PC-3 (cell line): ENCODE measurements at regions not wholly inside any gene's neighbourhood (a gene's known extent, or its start where the extent isn't known, plus 50 kb on each side); places are given as distances from the start of the nearest gene placed in this dataset.

Experiments used
- ATAC-seq: fragments of 200-7000 bp; cut with Tn5 transposase; 2 replicates; pipeline ENCODE4 v1.9.1; 2020; ENCODE audit warnings: mild to moderate bottlenecking, moderate library complexity
- BruUV-seq: library from RNA; stranded (reverse); fragments of 400-500 nt; replicated peaks from 2 replicates; lab custom pipeline; 2021; lab: Mats Ljungman, UMichigan
- CTCF ChIA-PET: fragments of 300-600 bp; sonication (Branson Sonifier 250); formaldehyde crosslinking; loops from one replicate; lab custom pipeline; 2022; ENCODE audit warnings: antibody characterized with exemption; lab: Charles Lee
- POLR2A ChIA-PET: fragments of 300-600 bp; sonication (Branson Sonifier 250); formaldehyde crosslinking; loops from one replicate; lab custom pipeline; 2022; ENCODE audit warnings: antibody characterized with exemption; ENCODE audit not compliant: unreplicated experiment; lab: Charles Lee
- DNase-seq: peaks from one replicate; pipeline ENCODE4 v3.0.0-alpha.2; 2015
- H2AFZ ChIP-seq: fragments of 300-600 bp; sonication (generic); 2 replicates; pipeline ENCODE4 v1.6.0; 2016; ENCODE audit warnings: antibody characterized with exemption, low read length
- H3F3A ChIP-seq: fragments of 300-600 bp; sonication (generic); one replicate; pipeline ENCODE4 v1.6.0; 2017; ENCODE audit warnings: antibody characterized with exemption, low read length, control low read depth, mild to moderate bottlenecking; ENCODE audit not compliant: unreplicated experiment
- H3K27ac ChIP-seq: fragments of 300-600 bp; sonication (generic); 2 replicates; pipeline ENCODE4 v1.5.1; 2016; ENCODE audit warnings: mild to moderate bottlenecking, low read length
- H3K27me3 ChIP-seq: fragments of 300-600 bp; sonication (generic); 2 replicates; pipeline ENCODE4 v1.6.1; 2016; ENCODE audit warnings: low read length, mixed read lengths
- H3K36me3 ChIP-seq: fragments of 300-600 bp; sonication (generic); 2 replicates; pipeline ENCODE4 v1.6.1; 2016; ENCODE audit warnings: low read depth, mixed run types, low read length, mixed read lengths
- H3K4me1 ChIP-seq: fragments of 300-600 bp; sonication (generic); 2 replicates; pipeline ENCODE4 v1.5.1; 2016; ENCODE audit warnings: low read length; ENCODE audit not compliant: insufficient read depth
- H3K4me2 ChIP-seq: fragments of 300-600 bp; sonication (generic); 2 replicates; pipeline ENCODE4 v1.6.0; 2016; ENCODE audit warnings: low read length
- H3K4me3 ChIP-seq: fragments of 300-600 bp; sonication (generic); 2 replicates; pipeline ENCODE4 v1.5.1; 2016; ENCODE audit warnings: mild to moderate bottlenecking, low read length, mixed read lengths
- H3K79me2 ChIP-seq: fragments of 300-600 bp; sonication (generic); 2 replicates; pipeline ENCODE4 v1.6.1; 2017; ENCODE audit warnings: low read length, mixed read lengths
- H3K9ac ChIP-seq: fragments of 300-600 bp; sonication (generic); 2 replicates; pipeline ENCODE4 v1.6.0; 2016; ENCODE audit warnings: mild to moderate bottlenecking, low read length
- H3K9me2 ChIP-seq: fragments of 300-600 bp; sonication (generic); replicated peaks from 2 replicates; pipeline ENCODE4 v1.6.1; 2016; ENCODE audit warnings: mixed run types, low read length, mixed read lengths
- H3K9me3 ChIP-seq: fragments of 300-600 bp; sonication (generic); 2 replicates; pipeline ENCODE4 v1.6.1; 2016; ENCODE audit warnings: low read length, mixed read lengths
- H4K20me1 ChIP-seq: fragments of 300-600 bp; sonication (generic); 2 replicates; pipeline ENCODE4 v1.6.1; 2016; ENCODE audit warnings: low read length, mixed read lengths
- CTCF ChIP-seq: fragments of 300-600 bp; sonication (generic); conservative IDR thresholded peaks from 2 replicates; pipeline ENCODE4 v1.5.1; 2017; ENCODE audit warnings: antibody characterized with exemption, low read depth, mild to moderate bottlenecking, low read length
- EZH2 ChIP-seq: fragments of 300-600 bp; sonication (generic); IDR thresholded peaks from one replicate; pipeline ENCODE4 v1.6.1; 2017; ENCODE audit warnings: antibody characterized with exemption, mild to moderate bottlenecking, low read length; ENCODE audit not compliant: unreplicated experiment
- EZH2phosphoT487 ChIP-seq: fragments of 300-600 bp; sonication (generic); IDR thresholded peaks from 2 replicates; pipeline ENCODE4 v1.6.1; 2018; ENCODE audit warnings: mild to moderate bottlenecking, antibody characterized with exemption, low read length, borderline replicate concordance
- intact Hi-C: fragments of 100-400 bp; cut with micrococcal nuclease; formaldehyde crosslinking; loops from 2 replicates; pipeline ENCODE4 v1.9.0; 2023

- no peak overlapping the region for H3K27ac ChIP-seq
- H2AFZ ChIP-seq: peak overlapping the region; percentile 43; the same call in 1 of the 2 replicates
- H3K27me3 ChIP-seq: peaks cover 38% of the 10 kb centered on the region
- H3K4me1 ChIP-seq: no peaks in the 10 kb centered on the region; the same call in 1 of the 2 replicates
- CTCF ChIA-PET: no interaction called here
- BruUV-seq: no TSS peak
- H3K4me3 ChIP-seq: no peak overlapping the region
- intact Hi-C loops: no loop called here
- ATAC-seq (no peak), DNase-seq (no peak)
- no peaks in the 10 kb centered on the region for H4K20me1 ChIP-seq
- H3K4me2 ChIP-seq: 0 out of 2 replicates have a peak overlapping the region, but pooled peaks have one; percentile 7
- POLR2A ChIA-PET: no interaction called here
- H3K9me3 ChIP-seq: 0 out of 2 replicates have a peak, but pooled peaks cover 5% of the 10 kb centered on the region
- no peak overlapping the region for H3K9ac ChIP-seq
- no peak for TF ChIP-seq EZH2phosphoT487
- TF ChIP-seq CTCF: no peak
- TF ChIP-seq EZH2: no peak
- H3K36me3 ChIP-seq: no peaks in the 10 kb centered on the region
- no peaks in the 10 kb centered on the region for H3K9me2 ChIP-seq
- no peaks in the 10 kb centered on the region for H3K79me2 ChIP-seq
- no peaks in the 10 kb centered on the region for H3F3A ChIP-seq
Measured at GRCh38 chr14:97458255-97458654, 661.1 kb downstream of the VRK1 start.

DNA sequence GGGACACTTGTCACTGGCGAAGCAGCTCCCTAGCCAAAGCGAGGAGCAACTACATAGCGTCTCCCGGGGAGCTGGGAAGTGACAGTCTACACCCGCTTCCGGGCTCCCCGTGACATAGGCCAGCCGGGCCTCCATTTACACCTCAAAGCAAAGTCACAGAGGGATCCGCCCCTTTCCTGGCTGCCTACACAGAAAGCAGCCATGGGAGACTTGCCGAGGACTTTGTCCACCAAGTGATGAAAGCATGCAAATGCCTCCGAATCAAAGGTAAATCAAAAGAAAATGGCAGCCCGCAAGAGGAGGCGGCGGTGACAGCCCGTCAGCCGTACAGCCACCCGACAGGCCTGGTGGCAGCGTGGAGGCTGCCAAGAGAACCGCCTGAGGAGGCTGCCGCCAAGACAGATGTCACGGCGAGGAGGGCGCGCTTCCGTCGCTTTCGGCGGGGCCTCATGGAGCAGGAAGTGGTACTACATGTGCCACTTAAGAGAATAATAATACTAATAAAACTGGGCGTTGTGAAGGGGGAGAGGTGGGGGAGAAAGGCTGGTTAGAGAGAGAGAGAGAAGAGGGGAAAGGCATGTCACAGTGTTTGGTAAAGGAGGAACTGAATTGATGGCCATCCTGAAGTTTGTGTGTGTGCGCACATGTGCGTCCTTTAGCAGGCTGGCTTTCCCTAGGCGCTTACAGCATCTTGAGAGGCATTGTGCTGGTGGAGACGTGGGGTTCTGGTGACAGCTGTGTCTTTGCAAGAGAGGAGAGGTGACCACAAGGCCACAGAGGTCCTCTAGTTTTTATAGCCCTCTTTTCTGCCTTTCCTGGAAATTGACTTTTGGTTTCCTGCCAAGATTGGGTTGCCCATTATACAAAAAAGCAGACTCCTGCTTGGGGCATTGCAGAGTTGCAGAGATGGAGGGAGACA is 661.7 kb downstream of the VRK1 start:
- intact Hi-C loops: no loop called here
- H3K27me3 ChIP-seq: peaks cover 38% of the 10 kb centered on the region
- H4K20me1 ChIP-seq: no peaks in the 10 kb centered on the region
- no peaks in the 10 kb centered on the region for H3K79me2 ChIP-seq
- H3F3A ChIP-seq: no peaks in the 10 kb centered on the region
- no peaks in the 10 kb centered on the region for H3K9me2 ChIP-seq
- CTCF ChIA-PET: no interaction called here
- BruUV-seq: no TSS peak
- ATAC-seq (no peak), DNase-seq (no peak)
- 0 out of 2 replicates have a peak overlapping the region, but pooled peaks have one; percentile 7 for H3K4me2 ChIP-seq
- no peak overlapping the region for H3K27ac ChIP-seq
- POLR2A ChIA-PET: no interaction called here
- 0 out of 2 replicates have a peak, but pooled peaks cover 5% of the 10 kb centered on the region for H3K9me3 ChIP-seq
- no peaks in the 10 kb centered on the region for H3K36me3 ChIP-seq
- H3K9ac ChIP-seq: no peak overlapping the region
- no peaks in the 10 kb centered on the region; the same call in 1 of the 2 replicates for H3K4me1 ChIP-seq
- 0 out of 2 replicates have a peak overlapping the region, but pooled peaks have one; percentile 18 for H2AFZ ChIP-seq
- H3K4me3 ChIP-seq: no peak overlapping the region
- TF ChIP-seq CTCF: no peak
- TF ChIP-seq EZH2: no peak
- TF ChIP-seq EZH2phosphoT487: no peak
